CD4-positive, alpha-beta T cell (primary cell): ENCODE measurements at regions not wholly inside any gene's neighbourhood (a gene's known extent, or its start where the extent isn't known, plus 50 kb on each side); places are given as distances from the start of the nearest gene placed in this dataset.

Experiments
- ATAC-seq: fragments of 200-7000 bp; cut with Tn5 transposase; one replicate; pipeline ENCODE4 v1.10.0; 2022; ENCODE audit warnings: mild to moderate bottlenecking; ENCODE audit not compliant: poor library complexity
- CTCF ChIA-PET: fragments of 350-600 bp; sonication (Branson Sonifier 250); formaldehyde crosslinking; loops from one replicate; lab custom pipeline; 2021; ENCODE audit warnings: antibody characterized with exemption, inconsistent platforms; lab: Charles Lee
- POLR2A ChIA-PET: fragments of 350-600 bp; sonication (Branson Sonifier 250); formaldehyde crosslinking; loops from one replicate; lab custom pipeline; 2021; ENCODE audit warnings: antibody characterized with exemption, inconsistent platforms; lab: Charles Lee
- DNase-seq, 14 experiments: peaks; one replicate each; pipeline ENCODE4 v3.0.0-alpha.2; 2013 to 2020; ENCODE audit warnings: mixed read lengths in 2 of 14
- H3K27ac ChIP-seq, 2 donors: one replicate each; pipeline versions ENCODE4 v1.5.1 to v1.7.0; 2013; ENCODE audit warnings: low read length in 2 of 2, low read depth in 1 of 2, mild to moderate bottlenecking in 1 of 2
- H3K27me3 ChIP-seq, 2 experiments: 1 replicate in 1 of 2; 2 replicates in 1 of 2; pipeline versions ENCODE4 v1.6.1 to v1.7.0; 2013; ENCODE audit warnings: low read length in 2 of 2, control low read depth in 1 of 2, mild to moderate bottlenecking in 1 of 2, moderate library complexity in 1 of 2; ENCODE audit not compliant: insufficient read depth in 2 of 2, control insufficient read depth in 1 of 2
- H3K36me3 ChIP-seq: one replicate; pipeline ENCODE4 v1.6.1; 2013; ENCODE audit warnings: low read length, control low read depth; ENCODE audit not compliant: insufficient read depth
- H3K4me1 ChIP-seq: one replicate; pipeline ENCODE4 v1.6.1; 2013; ENCODE audit warnings: low read length, control low read depth; ENCODE audit not compliant: insufficient read depth
- H3K4me3 ChIP-seq: one replicate; pipeline ENCODE4 v1.5.1; 2013; ENCODE audit warnings: mild to moderate bottlenecking, low read length, moderate library complexity
- H3K9me3 ChIP-seq, 2 experiments: 1 replicate in 1 of 2; 2 replicates in 1 of 2; pipeline versions ENCODE4 v1.6.1 to v1.7.0; 2013; ENCODE audit warnings: low read length in 2 of 2, mild to moderate bottlenecking in 2 of 2, control low read depth in 1 of 2, moderate library complexity in 1 of 2; ENCODE audit not compliant: control insufficient read depth in 1 of 2, insufficient read depth in 1 of 2
- H3K27ac Mint-ChIP-seq: one replicate; pipeline ENCODE4 v1.8.0; 2020; ENCODE audit warnings: mixed read lengths
- H3K27me3 Mint-ChIP-seq: one replicate; pipeline ENCODE4 v1.8.0; 2021; ENCODE audit warnings: mixed read lengths
- H3K36me3 Mint-ChIP-seq: one replicate; pipeline ENCODE4 v1.8.0; 2021; ENCODE audit warnings: low read depth, mixed read lengths
- H3K4me1 Mint-ChIP-seq: one replicate; pipeline ENCODE4 v1.8.0; 2021; ENCODE audit warnings: low read depth, mixed read lengths
- H3K4me3 Mint-ChIP-seq: one replicate; pipeline ENCODE4 v1.8.0; 2020; ENCODE audit warnings: mild to moderate bottlenecking, mixed read lengths
- H3K9me3 Mint-ChIP-seq: one replicate; pipeline ENCODE4 v1.8.0; 2020; ENCODE audit warnings: mixed read lengths
- CTCF ChIP-seq: fragments of 200-600 bp; IDR thresholded peaks from one replicate; pipeline ENCODE4 v1.8.0; 2022; ENCODE audit warnings: antibody characterized with exemption, mild to moderate bottlenecking
- intact Hi-C, 2 experiments: fragments of 100-400 bp; cut with DNase I in 1 of 2; cut with micrococcal nuclease in 1 of 2; formaldehyde crosslinking; loops; one replicate each; pipeline versions ENCODE4 v1.15.1 to v1.9.0; 2023 to 2025; cut with DNase I, micrococcal nuclease

- no peaks in the 10 kb centered on the region for H3K4me1 ChIP-seq
- no peak overlapping the region for H3K4me3 Mint-ChIP-seq
- intact Hi-C loops, result no loop called here
- no peaks in the 10 kb centered on the region for H3K9me3 ChIP-seq
- H3K4me3 ChIP-seq, result no peak overlapping the region
- no peaks in the 10 kb centered on the region for H3K4me1 Mint-ChIP-seq
- CTCF ChIA-PET, result no interaction called here
- TF ChIP-seq CTCF, result no peak
- ATAC-seq, result no peak
- POLR2A ChIA-PET, result no interaction called here
- no peaks in the 10 kb centered on the region for H3K27me3 ChIP-seq
- no peaks in the 10 kb centered on the region for H3K36me3 ChIP-seq
- no peak for DNase-seq
- peaks cover 4% of the 10 kb centered on the region for H3K9me3 Mint-ChIP-seq
- no peaks in the 10 kb centered on the region for H3K27me3 Mint-ChIP-seq
- no peak overlapping the region for H3K27ac ChIP-seq
- H3K36me3 Mint-ChIP-seq, result no peaks in the 10 kb centered on the region
- H3K27ac Mint-ChIP-seq, result no peak overlapping the region
These were observed 421.2 kb downstream of the EPHA5 start for GRCh38 chr4:65249111-65249510.

DNA sequence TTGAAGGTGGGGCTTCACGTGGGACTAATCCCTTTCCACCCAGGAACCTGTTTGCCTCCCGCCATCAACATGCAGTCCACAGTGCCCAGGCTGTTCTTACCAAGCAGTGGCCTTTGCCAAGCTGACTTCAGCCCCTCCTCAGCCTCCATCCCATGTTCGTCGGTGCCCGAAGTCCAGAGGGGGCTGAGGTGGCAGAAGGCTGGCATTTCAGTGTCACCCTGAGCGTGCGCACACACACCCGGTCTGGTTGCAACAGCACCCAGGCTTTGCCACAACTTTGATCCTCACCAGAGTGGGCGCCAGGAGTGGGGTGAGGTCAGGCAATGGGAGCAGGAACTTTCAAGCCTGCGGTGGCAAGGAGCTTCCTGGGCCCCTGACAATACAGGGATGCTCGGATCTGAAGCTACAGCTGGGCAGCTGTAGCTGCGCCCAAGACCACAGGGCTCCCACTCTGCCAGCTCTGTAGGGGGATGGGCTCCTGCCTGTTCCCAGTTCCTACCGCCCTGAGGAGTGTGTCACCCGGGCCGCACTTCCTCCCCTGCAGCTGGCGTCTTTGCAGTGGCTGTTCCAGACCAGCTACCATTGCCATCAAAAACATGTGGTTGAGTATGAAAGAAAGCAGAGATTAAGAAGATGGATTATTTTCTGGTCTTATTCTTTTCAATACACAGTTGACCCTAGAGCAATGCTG is 428.0 kb downstream of the EPHA5 start:
- peaks cover 0 to 21% of the 10 kb centered on the region in 2 experiments for H3K9me3 ChIP-seq
- Mint-ChIP-seq H3K27ac (no peak overlapping the region), H3K4me1 (no peaks in the 10 kb centered on the region), H3K36me3 (no peaks in the 10 kb centered on the region), H3K27me3 (no peaks in the 10 kb centered on the region), H3K9me3 (peaks cover 2% of the 10 kb centered on the region), H3K4me3 (no peak overlapping the region)
- no peak overlapping the region for H3K4me3 ChIP-seq
- no peaks in the 10 kb centered on the region for H3K36me3 ChIP-seq
- no peak for TF ChIP-seq CTCF
- intact Hi-C loops, result no loop called here
- H3K27ac ChIP-seq, result no peak overlapping the region
- CTCF ChIA-PET, result no interaction called here
- ATAC-seq, result no peak
- DNase-seq, result peak in 1 of 14 experiments; percentile 3
- POLR2A ChIA-PET, result no interaction called here
- H3K4me1 ChIP-seq, result no peaks in the 10 kb centered on the region
- no peaks in the 10 kb centered on the region for H3K27me3 ChIP-seq

DNA sequence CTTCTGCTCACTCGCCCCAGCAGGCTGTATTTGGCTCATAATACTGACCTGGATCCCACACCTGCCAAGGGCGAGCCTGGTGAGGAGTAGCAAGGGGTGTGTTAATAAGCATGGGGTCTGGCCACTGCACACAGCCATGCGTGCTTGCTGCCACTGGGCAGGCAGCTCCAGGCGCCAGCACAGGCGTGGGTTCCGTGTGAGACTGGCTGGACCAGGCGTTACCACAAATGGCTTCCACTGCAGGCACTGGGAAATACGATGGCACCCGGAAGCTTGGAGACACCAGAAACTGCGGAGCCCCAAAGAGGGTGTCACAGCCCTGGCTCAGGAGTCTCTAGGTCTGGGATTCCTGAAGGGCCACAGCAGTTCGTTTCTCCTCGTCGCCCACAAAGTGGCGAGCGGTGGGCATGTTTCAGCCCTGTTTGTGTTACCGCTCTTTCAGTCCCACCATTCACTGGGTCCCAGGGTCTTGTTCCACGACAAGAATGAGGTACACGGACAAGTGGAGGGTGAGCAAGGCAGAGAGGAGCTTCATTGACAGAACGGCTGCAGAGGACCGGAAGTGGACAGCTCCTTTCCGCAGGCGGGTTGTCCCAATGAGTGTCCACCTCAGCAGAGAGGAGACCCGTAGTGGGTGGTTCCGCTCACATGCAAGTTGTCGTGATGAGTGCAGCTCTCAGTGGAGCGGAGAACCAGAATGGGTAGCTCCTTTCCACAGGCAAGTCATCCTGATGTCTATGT is 428.9 kb downstream of the EPHA5 start:
- no peaks in the 10 kb centered on the region for H3K36me3 ChIP-seq
- no peaks in the 10 kb centered on the region for H3K27me3 Mint-ChIP-seq
- H3K4me1 ChIP-seq, result no peaks in the 10 kb centered on the region
- H3K27me3 ChIP-seq, result no peaks in the 10 kb centered on the region
- DNase-seq (peak in 1 of 14 experiments; percentile 3), ATAC-seq (no peak)
- peaks cover 0 to 21% of the 10 kb centered on the region in 2 experiments for H3K9me3 ChIP-seq
- H3K27ac Mint-ChIP-seq, result no peak overlapping the region
- TF ChIP-seq CTCF, result no peak
- H3K27ac ChIP-seq, result no peak overlapping the region
- no peaks in the 10 kb centered on the region for H3K4me1 Mint-ChIP-seq
- ChIA-PET POLR2A (no interaction called here), CTCF (no interaction called here)
- no peak overlapping the region for H3K4me3 Mint-ChIP-seq
- H3K9me3 Mint-ChIP-seq, result peaks cover 2% of the 10 kb centered on the region
- no peaks in the 10 kb centered on the region for H3K36me3 Mint-ChIP-seq
- H3K4me3 ChIP-seq, result no peak overlapping the region
- intact Hi-C loops, result no loop called here
